ENCODE measurements at regions not wholly inside any gene's neighbourhood (a gene's known extent, or its start where the extent isn't known, plus 50 kb on each side); places are given as distances from the start of the nearest gene placed in this dataset.

DNA sequence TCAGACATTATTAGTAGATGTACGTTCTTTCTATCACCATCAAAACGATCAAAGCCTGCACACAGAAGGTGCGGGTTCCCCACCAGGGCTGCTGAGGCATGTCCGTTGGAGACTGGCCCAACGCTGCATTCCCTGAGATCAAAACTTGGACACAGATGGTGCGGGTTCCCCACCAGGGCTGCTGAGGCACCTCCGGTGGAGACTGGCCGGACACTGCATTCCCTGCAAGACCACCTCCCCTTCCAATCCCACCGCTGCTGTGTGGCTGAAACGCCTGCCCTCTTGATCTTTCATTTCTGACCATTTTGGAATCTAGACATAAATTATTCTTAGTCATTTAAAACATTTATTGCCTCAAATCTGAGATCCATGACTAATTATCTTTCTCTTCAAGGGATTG, 254.2 kb upstream of the SALL3 start:
- intact Hi-C loops (cut with micrococcal nuclease): no loop called here
- no peak overlapping the region for H3K9ac ChIP-seq (ENCODE audit: insufficient read depth, low read length, poor library complexity, severe bottlenecking)
- 100% methylated on average over 1 of the region's 10 CpGs for WGBS (ENCODE audit: insufficient coverage)
- TF ChIP-seq, protein P1, sequence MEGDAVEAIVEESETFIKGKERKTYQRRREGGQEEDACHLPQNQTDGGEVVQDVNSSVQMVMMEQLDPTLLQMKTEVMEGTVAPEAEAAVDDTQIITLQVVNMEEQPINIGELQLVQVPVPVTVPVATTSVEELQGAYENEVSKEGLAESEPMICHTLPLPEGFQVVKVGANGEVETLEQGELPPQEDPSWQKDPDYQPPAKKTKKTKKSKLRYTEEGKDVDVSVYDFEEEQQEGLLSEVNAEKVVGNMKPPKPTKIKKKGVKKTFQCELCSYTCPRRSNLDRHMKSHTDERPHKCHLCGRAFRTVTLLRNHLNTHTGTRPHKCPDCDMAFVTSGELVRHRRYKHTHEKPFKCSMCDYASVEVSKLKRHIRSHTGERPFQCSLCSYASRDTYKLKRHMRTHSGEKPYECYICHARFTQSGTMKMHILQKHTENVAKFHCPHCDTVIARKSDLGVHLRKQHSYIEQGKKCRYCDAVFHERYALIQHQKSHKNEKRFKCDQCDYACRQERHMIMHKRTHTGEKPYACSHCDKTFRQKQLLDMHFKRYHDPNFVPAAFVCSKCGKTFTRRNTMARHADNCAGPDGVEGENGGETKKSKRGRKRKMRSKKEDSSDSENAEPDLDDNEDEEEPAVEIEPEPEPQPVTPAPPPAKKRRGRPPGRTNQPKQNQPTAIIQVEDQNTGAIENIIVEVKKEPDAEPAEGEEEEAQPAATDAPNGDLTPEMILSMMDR (IDR thresholded peaks at IDR 0.05): no peak
- peaks cover 0 to 25% of the 10 kb centered on the region in 2 donors for H3K27me3 ChIP-seq (ENCODE audit: control insufficient read depth in 2 of 2, insufficient read depth in 2 of 2, low read length in 2 of 2)
- H3K9me3 ChIP-seq (replicated peaks in 1 of 2; ENCODE audit: control insufficient read depth in 1 of 2, insufficient read depth in 1 of 2, low read length in 2 of 2): no peaks in the 10 kb centered on the region
- no peak overlapping the region for H2AFZ ChIP-seq (ENCODE audit: insufficient read depth, low read depth, low read length, poor library complexity, severe bottlenecking)
- H3K4me3 Mint-ChIP-seq: no peak overlapping the region
- no peaks in the 10 kb centered on the region for H3K79me2 ChIP-seq (ENCODE audit: insufficient read depth, low read length)
- H3K4me1 Mint-ChIP-seq: no peaks in the 10 kb centered on the region
- no peak overlapping the region for H3K27ac ChIP-seq (ENCODE audit: low read depth in 1 of 2, low read length in 2 of 2)
- H3K4me2 ChIP-seq (replicated peaks; ENCODE audit: extremely low read depth, low read length, poor library complexity, severe bottlenecking): no peak overlapping the region
- peaks cover 0 to 3% (median 2%) of the 10 kb centered on the region in 7 donors for H3K9me3 Mint-ChIP-seq
- no peaks in the 10 kb centered on the region for H3K36me3 ChIP-seq (replicated peaks in 1 of 2; ENCODE audit: control insufficient read depth in 1 of 2, insufficient read depth in 2 of 2, low read length in 2 of 2)
- H3K27ac Mint-ChIP-seq: no peak overlapping the region
- no peak overlapping the region for H3K4me3 ChIP-seq (replicated peaks in 1 of 3; ENCODE audit: low read depth in 2 of 3, low read length in 3 of 3)
- H3K27me3 Mint-ChIP-seq (ENCODE audit: low read depth in 3 of 3): peaks cover 10 to 24% (median 22%) of the 10 kb centered on the region in 3 donors
- no peak for DNase-seq
- H4K20me1 ChIP-seq (ENCODE audit: insufficient read depth, low read length): no peaks in the 10 kb centered on the region
- H3K36me3 Mint-ChIP-seq: no peaks in the 10 kb centered on the region
- H3K4me1 ChIP-seq (ENCODE audit: control insufficient read depth in 1 of 2, insufficient read depth in 2 of 2, low read length in 2 of 2): no peaks in the 10 kb centered on the region

DNA sequence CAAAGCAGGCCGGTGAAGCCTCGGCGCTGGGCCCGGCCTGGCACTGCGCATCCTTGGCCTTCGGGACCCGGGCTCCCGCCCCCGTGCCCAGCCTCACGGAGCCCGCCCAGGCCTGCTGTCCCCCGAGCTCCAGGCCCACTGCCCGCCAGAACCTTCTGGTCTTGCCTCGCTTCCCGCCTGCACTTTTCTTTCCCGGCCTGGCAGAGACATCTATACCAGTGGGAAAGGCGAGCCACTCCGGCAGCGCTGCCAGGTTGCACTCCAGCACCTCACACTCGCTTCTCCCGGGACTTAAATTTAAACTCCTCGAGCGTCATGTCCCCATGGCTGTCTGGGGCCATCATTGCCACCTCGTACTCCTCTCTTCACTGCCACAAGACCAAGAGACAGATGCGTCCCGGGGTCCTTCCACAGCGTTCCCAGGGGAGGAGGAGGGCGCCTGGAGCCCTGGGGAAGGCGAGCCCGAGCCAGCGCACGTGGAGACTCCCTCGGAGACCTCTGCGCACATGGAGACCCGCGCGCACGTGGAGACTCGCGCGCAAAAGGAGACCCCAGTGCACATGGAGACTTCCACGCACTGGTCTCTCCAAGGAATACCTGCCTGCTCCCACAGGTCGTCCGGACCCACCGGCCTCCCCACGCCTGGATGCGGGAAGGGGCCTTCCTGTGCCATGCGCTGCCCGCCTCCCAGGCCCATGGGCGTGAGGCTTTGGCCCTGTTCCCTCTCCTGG, 253.1 kb upstream of the SALL3 start:
- H3K27me3 Mint-ChIP-seq (ENCODE audit: low read depth in 3 of 3): peaks cover 12 to 22% (median 18%) of the 10 kb centered on the region in 3 donors
- H3K4me1 Mint-ChIP-seq: no peaks in the 10 kb centered on the region
- no peak for DNase-seq
- no peak overlapping the region for H3K9ac ChIP-seq (ENCODE audit: insufficient read depth, low read length, poor library complexity, severe bottlenecking)
- H3K4me2 ChIP-seq (replicated peaks; ENCODE audit: extremely low read depth, low read length, poor library complexity, severe bottlenecking): no peak overlapping the region
- intact Hi-C loops (cut with micrococcal nuclease): no loop called here
- TF ChIP-seq, protein P1 (IDR thresholded peaks at IDR 0.05): no peak
- H3K4me3 ChIP-seq (replicated peaks in 1 of 3; ENCODE audit: low read depth in 2 of 3, low read length in 3 of 3): no peak overlapping the region
- H2AFZ ChIP-seq (ENCODE audit: insufficient read depth, low read depth, low read length, poor library complexity, severe bottlenecking): no peak overlapping the region
- no peaks in the 10 kb centered on the region for H4K20me1 ChIP-seq (ENCODE audit: insufficient read depth, low read length)
- WGBS (ENCODE audit: insufficient coverage): 95% methylated on average over 43 of the region's 50 CpGs
- peaks cover 0 to 16% of the 10 kb centered on the region in 2 donors for H3K27me3 ChIP-seq (ENCODE audit: control insufficient read depth in 2 of 2, insufficient read depth in 2 of 2, low read length in 2 of 2)
- no peak overlapping the region for H3K27ac ChIP-seq (ENCODE audit: low read depth in 1 of 2, low read length in 2 of 2)
- no peaks in the 10 kb centered on the region for H3K4me1 ChIP-seq (ENCODE audit: control insufficient read depth in 1 of 2, insufficient read depth in 2 of 2, low read length in 2 of 2)
- H3K36me3 ChIP-seq (replicated peaks in 1 of 2; ENCODE audit: control insufficient read depth in 1 of 2, insufficient read depth in 2 of 2, low read length in 2 of 2): no peaks in the 10 kb centered on the region
- H3K36me3 Mint-ChIP-seq: no peaks in the 10 kb centered on the region
- peaks cover 0 to 2% (median under 1%) of the 10 kb centered on the region in 7 donors for H3K9me3 Mint-ChIP-seq
- H3K79me2 ChIP-seq (ENCODE audit: insufficient read depth, low read length): no peaks in the 10 kb centered on the region
- H3K9me3 ChIP-seq (replicated peaks in 1 of 2; ENCODE audit: control insufficient read depth in 1 of 2, insufficient read depth in 1 of 2, low read length in 2 of 2): no peaks in the 10 kb centered on the region
- H3K27ac Mint-ChIP-seq: no peak overlapping the region
- no peak overlapping the region for H3K4me3 Mint-ChIP-seq
